GM18909 (cell line): ENCODE measurements at regions not wholly inside any gene's neighbourhood (a gene's known extent, or its start where the extent isn't known, plus 50 kb on each side); places are given as distances from the start of the nearest gene placed in this dataset.

Source experiments
- ATAC-seq: cut with Tn5 transposase; IDR thresholded peaks from one replicate; pipeline ENCODE4 v1.9.1; 2021; ENCODE audit warnings: mild to moderate bottlenecking; ENCODE audit not compliant: unreplicated experiment, poor library complexity

- ATAC-seq: no peak
Observed at GRCh38 chr5:8034852-8035251, 165.9 kb downstream of the MTRR start.

GRCh38 chr5:8048920-8049319, 180.0 kb downstream of the MTRR start:
- no peak for ATAC-seq

DNA sequence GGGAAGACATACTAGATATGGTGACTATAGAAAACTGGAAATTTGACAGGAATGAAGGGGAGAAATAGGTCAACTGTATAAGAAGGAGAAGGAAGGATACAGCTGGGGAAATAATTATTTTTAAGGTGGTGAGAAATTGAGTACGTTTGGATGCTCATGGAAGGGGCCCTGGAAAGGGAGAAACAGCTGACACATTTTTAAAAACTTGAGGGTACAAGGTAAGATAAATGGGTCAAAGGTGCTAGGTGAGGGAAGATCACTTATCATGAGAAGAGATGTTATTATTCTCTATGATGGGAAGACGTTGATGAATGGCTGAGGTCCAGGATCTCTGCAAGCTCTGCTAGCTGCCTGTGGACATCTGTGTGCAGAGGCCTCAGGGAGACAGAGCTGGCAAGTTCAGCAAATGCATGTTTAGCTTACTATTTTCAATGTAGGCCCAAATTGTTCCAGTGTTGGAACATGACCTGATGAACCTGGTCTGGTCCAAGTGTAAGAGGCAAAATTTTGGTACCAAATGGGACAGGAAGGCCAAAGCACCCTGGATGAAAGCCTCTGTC, 181.7 kb downstream of the MTRR start:
- ATAC-seq: no peak

DNA sequence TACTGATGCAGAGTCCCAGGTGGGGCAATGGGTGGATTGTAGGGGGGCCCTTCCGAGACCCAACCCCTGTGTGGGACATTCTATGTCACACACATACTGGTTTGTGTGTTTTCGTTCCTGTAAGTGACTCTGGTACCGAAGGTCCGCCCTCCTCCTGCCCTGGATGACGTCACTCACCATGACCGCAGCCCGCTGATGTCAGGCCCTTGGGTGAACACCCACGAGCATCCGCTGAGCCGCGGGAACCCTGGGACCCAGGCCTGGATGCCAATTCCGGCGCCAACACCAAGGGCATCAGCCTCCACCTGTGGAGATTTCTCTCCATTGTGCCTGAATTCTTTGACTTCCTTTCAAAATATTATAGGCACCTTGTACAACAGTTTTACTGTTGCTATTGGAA, 184.3 kb downstream of the MTRR start:
- ATAC-seq: no peak

- no peak for ATAC-seq
Observed at GRCh38 chr5:8057769-8058168, 188.8 kb downstream of the MTRR start.

GRCh38 chr5:8058616-8059190, 189.8 kb downstream of the MTRR start:
- no peak for ATAC-seq

GRCh38 chr5:8059337-8059736, 190.4 kb downstream of the MTRR start:
- no peak for ATAC-seq

- no peak for ATAC-seq
Observed at GRCh38 chr5:8060235-8060952, 191.4 kb downstream of the MTRR start.

DNA sequence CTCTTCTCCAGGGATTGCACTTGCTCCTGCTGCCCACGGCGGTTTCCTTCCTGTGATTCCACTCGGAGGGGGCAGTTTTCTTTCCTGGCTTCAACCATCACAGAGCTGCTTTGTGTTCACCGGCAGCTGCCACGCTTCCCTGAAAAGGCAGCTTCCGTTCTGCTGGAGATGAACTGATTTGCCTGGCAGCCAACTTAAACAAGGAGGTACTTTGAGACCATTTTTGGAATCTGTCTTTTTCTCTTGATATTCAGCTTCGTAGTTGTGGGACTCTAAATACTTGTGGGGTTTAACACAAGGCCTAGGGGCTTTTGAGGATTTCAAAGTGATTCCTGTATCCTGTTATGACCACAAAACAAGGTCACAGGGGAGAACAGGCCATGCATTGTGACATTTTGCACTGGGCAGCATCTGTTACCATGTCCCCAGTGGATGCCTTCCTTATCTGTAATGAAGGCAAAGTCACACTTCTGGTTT, 192.0 kb downstream of the MTRR start:
- ATAC-seq: no peak

GRCh38 chr5:8062521-8062920, 193.6 kb downstream of the MTRR start:
- no peak for ATAC-seq

DNA sequence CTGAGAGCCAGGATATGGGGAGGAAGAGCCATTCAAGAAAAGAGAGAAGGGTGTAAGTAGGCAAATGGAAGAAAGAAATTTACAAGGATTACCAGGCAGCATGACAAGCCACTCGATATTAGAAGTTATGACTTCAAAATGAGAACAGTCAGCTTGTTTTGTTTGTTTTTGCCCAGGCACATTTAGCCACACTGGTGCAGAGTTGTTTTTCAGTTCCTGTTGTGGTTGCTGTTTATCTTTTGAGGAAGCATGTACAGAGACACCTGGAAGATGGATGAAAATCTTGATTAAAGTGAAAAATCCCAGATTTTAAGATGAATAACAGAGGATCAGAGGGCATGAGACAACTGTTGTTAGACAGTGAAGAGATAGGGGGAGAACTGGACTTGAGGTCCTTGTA, 199.1 kb downstream of the MTRR start:
- ATAC-seq: no peak

DNA sequence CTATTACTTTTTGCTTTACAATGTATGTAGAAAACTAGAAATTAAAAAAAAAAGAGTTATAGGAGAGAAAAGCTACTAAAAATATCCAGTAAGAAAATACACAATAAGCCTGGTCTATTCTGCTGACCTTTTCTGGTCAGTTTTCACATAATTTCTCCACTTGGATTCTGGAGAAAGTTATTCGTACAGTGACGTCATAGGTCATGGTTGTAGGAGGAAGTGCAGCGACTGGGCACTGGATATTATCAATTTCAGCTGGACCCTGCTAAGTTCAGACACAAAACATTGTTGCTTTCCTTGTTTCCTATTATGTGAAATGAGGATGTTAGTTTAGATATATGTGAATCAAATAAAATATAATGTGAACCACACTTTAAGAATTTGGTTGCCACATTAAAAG, 201.2 kb downstream of the MTRR start:
- ATAC-seq: no peak

- ATAC-seq: no peak
Observed at GRCh38 chr5:8079056-8079455, 210.1 kb downstream of the MTRR start.

- no peak for ATAC-seq
Observed at GRCh38 chr5:8081179-8081578, 212.2 kb downstream of the MTRR start.

GRCh38 chr5:8093669-8094068, 224.7 kb downstream of the MTRR start:
- ATAC-seq: no peak

- ATAC-seq: no peak
Observed at GRCh38 chr5:8094304-8094703, 225.4 kb downstream of the MTRR start.

GRCh38 chr5:8097146-8097545, 228.2 kb downstream of the MTRR start:
- no peak for ATAC-seq

DNA sequence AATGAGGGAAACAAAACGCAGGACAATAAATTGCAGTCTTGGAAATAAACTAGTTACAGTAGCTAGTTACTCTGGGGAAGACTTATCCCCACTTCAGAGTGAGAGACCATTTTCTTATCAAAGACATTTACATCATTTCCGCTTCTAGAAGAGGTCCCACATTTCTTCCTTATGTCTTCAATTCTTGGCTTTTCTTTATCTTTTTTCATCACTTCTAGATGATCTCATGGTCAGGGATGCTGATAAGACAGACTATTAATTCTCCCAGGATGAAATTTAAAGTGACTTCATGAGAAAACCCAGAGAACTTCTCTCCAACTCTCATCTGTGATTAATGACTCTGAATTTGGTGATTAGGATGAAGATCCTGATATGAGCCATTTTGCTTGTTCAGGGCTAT, 229.1 kb downstream of the MTRR start:
- ATAC-seq: no peak

DNA sequence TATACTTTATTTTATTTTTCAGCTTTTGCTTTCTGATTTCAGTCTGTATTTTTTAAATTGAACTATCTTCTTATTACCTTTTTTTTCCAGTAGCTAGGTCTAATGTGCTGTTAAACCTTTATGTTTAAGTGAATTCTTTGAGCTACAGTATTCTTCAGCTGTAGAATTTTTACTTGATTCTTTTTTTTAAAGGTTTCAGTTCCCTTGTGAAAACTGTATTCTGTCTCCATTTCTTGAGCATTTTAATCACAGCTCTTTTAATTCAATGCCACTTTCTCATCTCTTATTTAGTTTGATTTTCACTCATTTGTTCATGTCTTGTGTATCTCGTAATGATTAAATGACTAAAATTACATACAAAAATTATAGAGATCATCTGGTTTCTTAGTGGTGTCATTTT, 233.8 kb downstream of the MTRR start:
- ATAC-seq: no peak

GRCh38 chr5:8114597-8115266, 245.8 kb downstream of the MTRR start:
- ATAC-seq: no peak

DNA sequence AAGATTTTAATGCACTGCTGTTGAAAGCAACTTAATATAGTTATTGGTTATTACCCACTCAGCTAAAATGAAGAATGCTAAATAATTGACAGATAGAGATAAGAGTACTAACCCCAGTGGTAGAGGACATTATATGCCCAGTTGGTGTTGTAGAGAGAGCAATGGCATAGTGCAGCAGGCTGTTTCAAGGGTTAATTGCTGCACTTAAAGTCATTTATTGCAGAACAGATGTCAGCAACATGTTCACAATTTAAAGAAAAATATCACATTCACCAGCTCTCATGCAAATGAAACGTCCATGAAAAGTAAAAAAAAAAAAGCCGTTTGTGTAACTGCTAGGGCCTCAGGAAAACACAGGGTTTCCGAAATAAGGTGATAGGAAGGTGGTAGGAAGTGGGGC, 254.6 kb downstream of the MTRR start:
- ATAC-seq: no peak
